ENCODE measurements at regions not wholly inside any gene's neighbourhood (a gene's known extent, or its start where the extent isn't known, plus 50 kb on each side); places are given as distances from the start of the nearest gene placed in this dataset.

DNA sequence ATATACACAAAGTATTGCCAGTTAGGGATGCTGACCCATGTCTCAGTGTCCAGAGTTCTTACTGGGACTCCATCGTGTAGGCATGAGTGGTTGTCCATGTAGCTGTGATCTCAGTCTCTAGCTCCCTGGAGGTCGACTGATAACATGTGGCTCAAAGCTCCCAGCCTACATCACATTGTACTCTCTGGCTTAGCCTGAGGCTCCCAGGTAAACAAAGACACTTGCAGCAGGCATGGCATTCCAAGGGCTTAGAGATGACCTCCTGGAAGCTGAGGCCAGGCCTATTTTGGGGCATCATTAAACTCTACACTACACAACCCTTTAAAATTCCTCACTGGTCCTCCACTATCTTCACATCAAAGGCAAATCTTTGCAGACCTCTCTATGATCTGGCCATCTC, 100.8 kb upstream of the DOCK1 start:
- TF ChIP-seq, protein P1, sequence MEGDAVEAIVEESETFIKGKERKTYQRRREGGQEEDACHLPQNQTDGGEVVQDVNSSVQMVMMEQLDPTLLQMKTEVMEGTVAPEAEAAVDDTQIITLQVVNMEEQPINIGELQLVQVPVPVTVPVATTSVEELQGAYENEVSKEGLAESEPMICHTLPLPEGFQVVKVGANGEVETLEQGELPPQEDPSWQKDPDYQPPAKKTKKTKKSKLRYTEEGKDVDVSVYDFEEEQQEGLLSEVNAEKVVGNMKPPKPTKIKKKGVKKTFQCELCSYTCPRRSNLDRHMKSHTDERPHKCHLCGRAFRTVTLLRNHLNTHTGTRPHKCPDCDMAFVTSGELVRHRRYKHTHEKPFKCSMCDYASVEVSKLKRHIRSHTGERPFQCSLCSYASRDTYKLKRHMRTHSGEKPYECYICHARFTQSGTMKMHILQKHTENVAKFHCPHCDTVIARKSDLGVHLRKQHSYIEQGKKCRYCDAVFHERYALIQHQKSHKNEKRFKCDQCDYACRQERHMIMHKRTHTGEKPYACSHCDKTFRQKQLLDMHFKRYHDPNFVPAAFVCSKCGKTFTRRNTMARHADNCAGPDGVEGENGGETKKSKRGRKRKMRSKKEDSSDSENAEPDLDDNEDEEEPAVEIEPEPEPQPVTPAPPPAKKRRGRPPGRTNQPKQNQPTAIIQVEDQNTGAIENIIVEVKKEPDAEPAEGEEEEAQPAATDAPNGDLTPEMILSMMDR (IDR thresholded peaks at IDR 0.05) = no peak
- TF ChIP-seq POLR2AphosphoS5 (IDR thresholded peaks at IDR 0.05) = no peak

Measured in prostate gland (tissue), 2 donors.